ENCODE measurements at regions not wholly inside any gene's neighbourhood (a gene's known extent, or its start where the extent isn't known, plus 50 kb on each side); places are given as distances from the start of the nearest gene placed in this dataset.
A peak's percentile ranks its signal among the peaks of the same experiment; 100 is the strongest.

- Mint-ChIP-seq H3K27ac (no peak overlapping the region), H3K4me1 (peaks cover 37% of the 10 kb centered on the region), H3K36me3 (ENCODE audit: low read depth) (no peaks in the 10 kb centered on the region), H3K9me3 (peaks cover 7% of the 10 kb centered on the region), H3K27me3 (ENCODE audit: low read depth, poor library complexity) (peaks cover 12% of the 10 kb centered on the region), H3K4me3 (no peak overlapping the region)
- DNase-seq: no peak
- no peak for TF ChIP-seq CTCF (IDR thresholded peaks at IDR 0.05)
Measured at GRCh38 chr5:72013766-72014624, 93.3 kb upstream of the MAP1B start.

- H3K4me3 Mint-ChIP-seq: no peak overlapping the region
- H3K36me3 Mint-ChIP-seq (ENCODE audit: low read depth): no peaks in the 10 kb centered on the region
- H3K9me3 Mint-ChIP-seq: peaks cover 7% of the 10 kb centered on the region
- TF ChIP-seq CTCF (IDR thresholded peaks at IDR 0.05): no peak
- peaks cover 36% of the 10 kb centered on the region for H3K4me1 Mint-ChIP-seq
- DNase-seq: no peak
- H3K27me3 Mint-ChIP-seq (ENCODE audit: low read depth, poor library complexity): peaks cover 12% of the 10 kb centered on the region
- H3K27ac Mint-ChIP-seq: no peak overlapping the region
Measured at GRCh38 chr5:72015103-72015548, 92.1 kb upstream of the MAP1B start.

- DNase-seq: peak; percentile 66
- Mint-ChIP-seq H3K27me3 (ENCODE audit: low read depth, poor library complexity) (peaks cover 12% of the 10 kb centered on the region), H3K9me3 (peaks cover 7% of the 10 kb centered on the region), H3K27ac (no peak overlapping the region), H3K36me3 (ENCODE audit: low read depth) (no peaks in the 10 kb centered on the region), H3K4me1 (peaks cover 54% of the 10 kb centered on the region), H3K4me3 (no peak overlapping the region)
- TF ChIP-seq CTCF (IDR thresholded peaks at IDR 0.05): peak; percentile 91
Measured at GRCh38 chr5:72018143-72018803, 89.0 kb upstream of the MAP1B start.

GRCh38 chr5:72020161-72020983 is 86.9 kb upstream of the MAP1B start:
- Mint-ChIP-seq H3K27ac (peak overlapping the region; percentile 89), H3K9me3 (peaks cover 13% of the 10 kb centered on the region), H3K27me3 (ENCODE audit: low read depth, poor library complexity) (peaks cover 12% of the 10 kb centered on the region)

More at GRCh38 chr5:72020161-72020983, 86.9 kb upstream of the MAP1B start:
- Mint-ChIP-seq H3K4me3 (peak overlapping the region; percentile 37), H3K4me1 (peaks cover 36% of the 10 kb centered on the region), H3K36me3 (ENCODE audit: low read depth) (no peaks in the 10 kb centered on the region)
- no peak for TF ChIP-seq CTCF (IDR thresholded peaks at IDR 0.05)
- no peak for DNase-seq

All from nephron progenitor cell (in vitro differentiated cells).